Activated CD4-positive, alpha-beta T cell treated with anti-CD3 and anti-CD28 coated beads, Interleukin-2, amount 10 ng/mL, durations not matched to agents 7 days and 5 days (primary cell): ENCODE measurements at regions not wholly inside any gene's neighbourhood (a gene's known extent, or its start where the extent isn't known, plus 50 kb on each side); places are given as distances from the start of the nearest gene placed in this dataset.

Source experiments
- CTCF ChIA-PET: fragments of 350-600 bp; sonication (Branson Sonifier 250); formaldehyde crosslinking; loops from one replicate; lab custom pipeline; 2021; ENCODE audit warnings: antibody characterized with exemption; lab: Charles Lee
- POLR2A ChIA-PET: fragments of 350-600 bp; sonication (Branson Sonifier 250); formaldehyde crosslinking; loops from one replicate; lab custom pipeline; 2021; ENCODE audit warnings: antibody characterized with exemption; lab: Charles Lee
- DNase-seq: peaks from one replicate; pipeline ENCODE4 v3.0.0-alpha.2; 2020
- H3K27ac Mint-ChIP-seq: one replicate; pipeline ENCODE4 v1.8.0; 2021; ENCODE audit warnings: mild to moderate bottlenecking, moderate library complexity, mixed read lengths
- H3K27me3 Mint-ChIP-seq: one replicate; pipeline ENCODE4 v1.8.0; 2021; ENCODE audit warnings: mixed read lengths
- H3K36me3 Mint-ChIP-seq: one replicate; pipeline ENCODE4 v1.8.0; 2021; ENCODE audit warnings: low read depth, mixed read lengths
- H3K4me1 Mint-ChIP-seq: one replicate; pipeline ENCODE4 v1.8.0; 2021; ENCODE audit warnings: mixed read lengths
- H3K4me3 Mint-ChIP-seq: one replicate; pipeline ENCODE4 v1.8.0; 2021; ENCODE audit warnings: mild to moderate bottlenecking, moderate library complexity, mixed read lengths
- H3K9me3 Mint-ChIP-seq: one replicate; pipeline ENCODE4 v1.8.0; 2021; ENCODE audit warnings: mixed read lengths

- Mint-ChIP-seq H3K9me3 (no peaks in the 10 kb centered on the region), H3K36me3 (no peaks in the 10 kb centered on the region), H3K27ac (no peak overlapping the region), H3K4me1 (no peaks in the 10 kb centered on the region), H3K4me3 (no peak overlapping the region), H3K27me3 (no peaks in the 10 kb centered on the region)
- ChIA-PET POLR2A (no interaction called here), CTCF (no interaction called here)
- DNase-seq: no peak
These were observed 177.8 kb upstream of the PMFBP1 start for GRCh38 chr16:72349719-72350118.

- Mint-ChIP-seq H3K4me3 (no peak overlapping the region), H3K27me3 (no peaks in the 10 kb centered on the region), H3K4me1 (no peaks in the 10 kb centered on the region), H3K27ac (no peak overlapping the region), H3K9me3 (peaks cover 3% of the 10 kb centered on the region), H3K36me3 (peaks cover 2% of the 10 kb centered on the region)
- ChIA-PET CTCF (no interaction called here), POLR2A (no interaction called here)
- no peak for DNase-seq
These were observed 161.0 kb upstream of the PMFBP1 start for GRCh38 chr16:72332926-72333325.

GRCh38 chr16:72324578-72324977 lies 152.6 kb upstream of the PMFBP1 start:
- DNase-seq: no peak
- POLR2A ChIA-PET: no interaction called here
- H3K27ac Mint-ChIP-seq: no peak overlapping the region
- no peaks in the 10 kb centered on the region for H3K4me1 Mint-ChIP-seq
- H3K27me3 Mint-ChIP-seq: no peaks in the 10 kb centered on the region
- H3K4me3 Mint-ChIP-seq: no peak overlapping the region
- peaks cover 15% of the 10 kb centered on the region for H3K9me3 Mint-ChIP-seq
- H3K36me3 Mint-ChIP-seq: no peaks in the 10 kb centered on the region
- CTCF ChIA-PET: no interaction called here

GRCh38 chr16:72317446-72317845 lies 145.5 kb upstream of the PMFBP1 start:
- no peak overlapping the region for H3K4me3 Mint-ChIP-seq
- ChIA-PET CTCF (no interaction called here), POLR2A (no interaction called here)
- H3K27ac Mint-ChIP-seq: no peak overlapping the region
- peaks cover 3% of the 10 kb centered on the region for H3K36me3 Mint-ChIP-seq
- H3K4me1 Mint-ChIP-seq: peaks cover 2% of the 10 kb centered on the region
- peaks cover 17% of the 10 kb centered on the region for H3K9me3 Mint-ChIP-seq
- no peaks in the 10 kb centered on the region for H3K27me3 Mint-ChIP-seq
- no peak for DNase-seq

GRCh38 chr16:72313903-72314302 lies 141.9 kb upstream of the PMFBP1 start:
- Mint-ChIP-seq H3K27me3 (no peaks in the 10 kb centered on the region), H3K4me1 (peaks cover 2% of the 10 kb centered on the region), H3K4me3 (no peak overlapping the region), H3K36me3 (peaks cover 3% of the 10 kb centered on the region), H3K9me3 (peaks cover 3% of the 10 kb centered on the region), H3K27ac (no peak overlapping the region)
- DNase-seq: no peak
- ChIA-PET CTCF (no interaction called here), POLR2A (no interaction called here)

- no peaks in the 10 kb centered on the region for H3K9me3 Mint-ChIP-seq
- POLR2A ChIA-PET: no interaction called here
- no peak for DNase-seq
- H3K36me3 Mint-ChIP-seq: no peaks in the 10 kb centered on the region
- H3K27me3 Mint-ChIP-seq: no peaks in the 10 kb centered on the region
- CTCF ChIA-PET: no interaction called here
- H3K27ac Mint-ChIP-seq: no peak overlapping the region
- H3K4me1 Mint-ChIP-seq: peaks cover 2% of the 10 kb centered on the region
- no peak overlapping the region for H3K4me3 Mint-ChIP-seq
These were observed 140.9 kb upstream of the PMFBP1 start for GRCh38 chr16:72312828-72313227.

GRCh38 chr16:72311426-72311825 lies 139.5 kb upstream of the PMFBP1 start:
- Mint-ChIP-seq H3K4me1 (no peaks in the 10 kb centered on the region), H3K36me3 (no peaks in the 10 kb centered on the region), H3K27me3 (no peaks in the 10 kb centered on the region), H3K9me3 (no peaks in the 10 kb centered on the region), H3K27ac (no peak overlapping the region), H3K4me3 (no peak overlapping the region)
- POLR2A ChIA-PET: no interaction called here
- CTCF ChIA-PET: no interaction called here
- no peak for DNase-seq

- H3K4me3 Mint-ChIP-seq: no peak overlapping the region
- no peaks in the 10 kb centered on the region for H3K27me3 Mint-ChIP-seq
- no peaks in the 10 kb centered on the region for H3K9me3 Mint-ChIP-seq
- no peak overlapping the region for H3K27ac Mint-ChIP-seq
- DNase-seq: no peak
- no peaks in the 10 kb centered on the region for H3K4me1 Mint-ChIP-seq
- H3K36me3 Mint-ChIP-seq: no peaks in the 10 kb centered on the region
- ChIA-PET POLR2A (no interaction called here), CTCF (no interaction called here)
These were observed 137.0 kb upstream of the PMFBP1 start for GRCh38 chr16:72309001-72309400.

- no peaks in the 10 kb centered on the region for H3K4me1 Mint-ChIP-seq
- no peak overlapping the region for H3K27ac Mint-ChIP-seq
- H3K9me3 Mint-ChIP-seq: no peaks in the 10 kb centered on the region
- no peaks in the 10 kb centered on the region for H3K27me3 Mint-ChIP-seq
- DNase-seq: no peak
- ChIA-PET POLR2A (no interaction called here), CTCF (no interaction called here)
- no peaks in the 10 kb centered on the region for H3K36me3 Mint-ChIP-seq
- H3K4me3 Mint-ChIP-seq: no peak overlapping the region
These were observed 136.4 kb upstream of the PMFBP1 start for GRCh38 chr16:72308396-72308795.

- H3K36me3 Mint-ChIP-seq: no peaks in the 10 kb centered on the region
- ChIA-PET POLR2A (no interaction called here), CTCF (no interaction called here)
- no peak for DNase-seq
- H3K4me1 Mint-ChIP-seq: no peaks in the 10 kb centered on the region
- H3K27me3 Mint-ChIP-seq: peaks cover 2% of the 10 kb centered on the region
- H3K9me3 Mint-ChIP-seq: no peaks in the 10 kb centered on the region
- H3K4me3 Mint-ChIP-seq: no peak overlapping the region
- H3K27ac Mint-ChIP-seq: no peak overlapping the region
These were observed 130.4 kb upstream of the PMFBP1 start for GRCh38 chr16:72302332-72302731.

GRCh38 chr16:72301523-72302236 lies 129.7 kb upstream of the PMFBP1 start:
- CTCF ChIA-PET: no interaction called here
- Mint-ChIP-seq H3K27ac (no peak overlapping the region), H3K9me3 (no peaks in the 10 kb centered on the region), H3K36me3 (no peaks in the 10 kb centered on the region), H3K4me1 (no peaks in the 10 kb centered on the region), H3K4me3 (no peak overlapping the region), H3K27me3 (peaks cover 2% of the 10 kb centered on the region)
- POLR2A ChIA-PET: no interaction called here
- DNase-seq: no peak

GRCh38 chr16:72300892-72301291 lies 128.9 kb upstream of the PMFBP1 start:
- H3K36me3 Mint-ChIP-seq: no peaks in the 10 kb centered on the region
- no peaks in the 10 kb centered on the region for H3K4me1 Mint-ChIP-seq
- H3K9me3 Mint-ChIP-seq: no peaks in the 10 kb centered on the region
- peaks cover 2% of the 10 kb centered on the region for H3K27me3 Mint-ChIP-seq
- H3K4me3 Mint-ChIP-seq: no peak overlapping the region
- CTCF ChIA-PET: no interaction called here
- DNase-seq: no peak
- H3K27ac Mint-ChIP-seq: no peak overlapping the region
- POLR2A ChIA-PET: no interaction called here

- Mint-ChIP-seq H3K27ac (no peak overlapping the region), H3K4me1 (no peaks in the 10 kb centered on the region), H3K27me3 (peaks cover 2% of the 10 kb centered on the region), H3K9me3 (no peaks in the 10 kb centered on the region), H3K4me3 (no peak overlapping the region), H3K36me3 (no peaks in the 10 kb centered on the region)
- ChIA-PET CTCF (interaction anchor here (0.6 kb wide), 1 partner anchor 159 kb away, joined by 3 read pairs; no protein-coding TSS in a partner anchor), POLR2A (no interaction called here)
- no peak for DNase-seq
These were observed 127.8 kb upstream of the PMFBP1 start for GRCh38 chr16:72299684-72300243.

- peaks cover 2% of the 10 kb centered on the region for H3K27me3 Mint-ChIP-seq
- H3K4me1 Mint-ChIP-seq: no peaks in the 10 kb centered on the region
- no peak overlapping the region for H3K4me3 Mint-ChIP-seq
- POLR2A ChIA-PET: no interaction called here
- H3K36me3 Mint-ChIP-seq: no peaks in the 10 kb centered on the region
- H3K9me3 Mint-ChIP-seq: no peaks in the 10 kb centered on the region
- DNase-seq: no peak
- CTCF ChIA-PET: interaction anchor here (0.6 kb wide), 1 partner anchor 160 kb away, joined by 3 read pairs; no protein-coding TSS in a partner anchor
- H3K27ac Mint-ChIP-seq: no peak overlapping the region
These were observed 127.0 kb upstream of the PMFBP1 start for GRCh38 chr16:72298961-72299360.
